Prostate gland (tissue), 2 donors: ENCODE measurements at regions not wholly inside any gene's neighbourhood (a gene's known extent, or its start where the extent isn't known, plus 50 kb on each side); places are given as distances from the start of the nearest gene placed in this dataset.

Experiments
- CTCF ChIP-seq, 4 experiments: fragments of 200-600 bp in 2 of 4; fragments of 450-650 bp in 2 of 4; sonication (generic) in 2 of 4; IDR thresholded peaks; 1 replicate in 3 of 4; 2 replicates in 1 of 4; pipeline ENCODE4 v1.5.1; 2016 to 2019; ENCODE audit warnings: antibody characterized with exemption in 4 of 4, mild to moderate bottlenecking in 2 of 4, moderate library complexity in 2 of 4
- POLR2AphosphoS5 ChIP-seq: sonication (generic); formaldehyde crosslinking; IDR thresholded peaks from one replicate; pipeline ENCODE4 v1.6.1; 2017; ENCODE audit warnings: antibody characterized with exemption

- no peak for TF ChIP-seq CTCF (IDR thresholded peaks at IDR 0.05)
- no peak for TF ChIP-seq POLR2AphosphoS5
These were observed 92.0 kb upstream of the GBE1 start for GRCh38 chr3:81853431-81853830.
